ENCODE measurements at regions not wholly inside any gene's neighbourhood (a gene's known extent, or its start where the extent isn't known, plus 50 kb on each side); places are given as distances from the start of the nearest gene placed in this dataset.

GRCh38 chr6:12567682-12568081 is 148.9 kb upstream of the PHACTR1 start:
- intact Hi-C loops (cut with DNase I, micrococcal nuclease) = no loop called here
- ATAC-seq (no peak), DNase-seq (no peak)
- Mint-ChIP-seq H3K36me3 (ENCODE audit: low read depth) (no peaks in the 10 kb centered on the region), H3K9me3 (ENCODE audit: low read depth) (peaks cover 3% of the 10 kb centered on the region), H3K27ac (no peak overlapping the region), H3K4me1 (no peaks in the 10 kb centered on the region), H3K27me3 (peaks cover 3% of the 10 kb centered on the region), H3K4me3 (no peak overlapping the region)
- ChIA-PET POLR2A (no interaction called here), CTCF (interaction anchor here (0.7 to 0.8 kb wide), 2 partner anchors 144 to 229 kb away, joined by 3 read pairs; no protein-coding TSS in a partner anchor)

GRCh38 chr6:12569646-12570045 is 146.9 kb upstream of the PHACTR1 start:
- H3K27me3 Mint-ChIP-seq = peaks cover 3% of the 10 kb centered on the region
- no peak overlapping the region for H3K27ac Mint-ChIP-seq
- ChIA-PET POLR2A (no interaction called here), CTCF (interaction anchor here (0.6 kb wide), 1 partner anchor 25 kb away, joined by 4 read pairs; no protein-coding TSS in a partner anchor)
- intact Hi-C loops (cut with DNase I, micrococcal nuclease) = no loop called here
- H3K9me3 Mint-ChIP-seq (ENCODE audit: low read depth) = peaks cover 3% of the 10 kb centered on the region
- H3K36me3 Mint-ChIP-seq (ENCODE audit: low read depth) = no peaks in the 10 kb centered on the region
- no peaks in the 10 kb centered on the region for H3K4me1 Mint-ChIP-seq
- ATAC-seq (no peak), DNase-seq (no peak)
- no peak overlapping the region for H3K4me3 Mint-ChIP-seq

- no peak for DNase-seq
- Mint-ChIP-seq H3K36me3 (ENCODE audit: low read depth) (no peaks in the 10 kb centered on the region), H3K27me3 (peaks cover 7% of the 10 kb centered on the region), H3K4me1 (no peaks in the 10 kb centered on the region), H3K4me3 (no peak overlapping the region), H3K9me3 (ENCODE audit: low read depth) (peaks cover 2% of the 10 kb centered on the region), H3K27ac (no peak overlapping the region)
- no peak for ATAC-seq
- intact Hi-C loops (cut with DNase I, micrococcal nuclease) = no loop called here
- CTCF ChIA-PET = no interaction called here
- POLR2A ChIA-PET = no interaction called here
Observed at GRCh38 chr6:12570461-12571030, 146.0 kb upstream of the PHACTR1 start.

GRCh38 chr6:12572896-12573827 is 143.4 kb upstream of the PHACTR1 start:
- ATAC-seq (no peak), DNase-seq (no peak)
- Mint-ChIP-seq H3K4me3 (no peak overlapping the region), H3K4me1 (no peaks in the 10 kb centered on the region), H3K27ac (no peak overlapping the region), H3K27me3 (peaks cover 7% of the 10 kb centered on the region), H3K9me3 (ENCODE audit: low read depth) (no peaks in the 10 kb centered on the region), H3K36me3 (ENCODE audit: low read depth) (no peaks in the 10 kb centered on the region)
- CTCF ChIA-PET = no interaction called here
- intact Hi-C loops (cut with DNase I, micrococcal nuclease) = no loop called here
- POLR2A ChIA-PET = no interaction called here

- no peak overlapping the region for H3K4me3 Mint-ChIP-seq
- H3K9me3 Mint-ChIP-seq (ENCODE audit: low read depth) = no peaks in the 10 kb centered on the region
- no peak overlapping the region for H3K27ac Mint-ChIP-seq
- no peaks in the 10 kb centered on the region for H3K36me3 Mint-ChIP-seq (ENCODE audit: low read depth)
- H3K27me3 Mint-ChIP-seq = peaks cover 7% of the 10 kb centered on the region
- H3K4me1 Mint-ChIP-seq = no peaks in the 10 kb centered on the region
- intact Hi-C loops (cut with DNase I, micrococcal nuclease) = no loop called here
- ChIA-PET POLR2A (no interaction called here), CTCF (no interaction called here)
- ATAC-seq (no peak), DNase-seq (no peak)
Observed at GRCh38 chr6:12575961-12576360, 140.6 kb upstream of the PHACTR1 start.

- Mint-ChIP-seq H3K36me3 (ENCODE audit: low read depth) (no peaks in the 10 kb centered on the region), H3K4me1 (no peaks in the 10 kb centered on the region), H3K27ac (no peak overlapping the region), H3K9me3 (ENCODE audit: low read depth) (no peaks in the 10 kb centered on the region), H3K4me3 (no peak overlapping the region), H3K27me3 (peaks cover 7% of the 10 kb centered on the region)
- ChIA-PET POLR2A (no interaction called here), CTCF (no interaction called here)
- ATAC-seq (no peak), DNase-seq (no peak)
- intact Hi-C loops (cut with DNase I, micrococcal nuclease) = no loop called here
Observed at GRCh38 chr6:12576389-12576788, 140.2 kb upstream of the PHACTR1 start.

- no peaks in the 10 kb centered on the region for H3K9me3 Mint-ChIP-seq (ENCODE audit: low read depth)
- H3K36me3 Mint-ChIP-seq (ENCODE audit: low read depth) = no peaks in the 10 kb centered on the region
- H3K27me3 Mint-ChIP-seq = peaks cover 7% of the 10 kb centered on the region
- CTCF ChIA-PET = no interaction called here
- ATAC-seq = no peak
- POLR2A ChIA-PET = no interaction called here
- H3K4me3 Mint-ChIP-seq = no peak overlapping the region
- intact Hi-C loops (cut with DNase I, micrococcal nuclease) = no loop called here
- H3K27ac Mint-ChIP-seq = no peak overlapping the region
- no peaks in the 10 kb centered on the region for H3K4me1 Mint-ChIP-seq
- DNase-seq = no peak
Observed at GRCh38 chr6:12577124-12577850, 139.3 kb upstream of the PHACTR1 start.

- DNase-seq (no peak), ATAC-seq (no peak)
- no peak overlapping the region for H3K27ac Mint-ChIP-seq
- H3K36me3 Mint-ChIP-seq (ENCODE audit: low read depth) = no peaks in the 10 kb centered on the region
- no peaks in the 10 kb centered on the region for H3K4me1 Mint-ChIP-seq
- no peak overlapping the region for H3K4me3 Mint-ChIP-seq
- CTCF ChIA-PET = no interaction called here
- H3K27me3 Mint-ChIP-seq = peaks cover 7% of the 10 kb centered on the region
- no peaks in the 10 kb centered on the region for H3K9me3 Mint-ChIP-seq (ENCODE audit: low read depth)
- intact Hi-C loops (cut with DNase I, micrococcal nuclease) = no loop called here
- POLR2A ChIA-PET = no interaction called here
Observed at GRCh38 chr6:12578097-12578496, 138.5 kb upstream of the PHACTR1 start.

GRCh38 chr6:12578751-12579150 is 137.8 kb upstream of the PHACTR1 start:
- H3K9me3 Mint-ChIP-seq (ENCODE audit: low read depth) = no peaks in the 10 kb centered on the region
- H3K4me1 Mint-ChIP-seq = no peaks in the 10 kb centered on the region
- no peak for ATAC-seq
- no peak overlapping the region for H3K4me3 Mint-ChIP-seq
- peaks cover 7% of the 10 kb centered on the region for H3K27me3 Mint-ChIP-seq
- H3K36me3 Mint-ChIP-seq (ENCODE audit: low read depth) = no peaks in the 10 kb centered on the region
- ChIA-PET CTCF (no interaction called here), POLR2A (no interaction called here)
- H3K27ac Mint-ChIP-seq = no peak overlapping the region
- intact Hi-C loops (cut with DNase I, micrococcal nuclease) = no loop called here
- no peak for DNase-seq

- Mint-ChIP-seq H3K4me3 (no peak overlapping the region), H3K27me3 (peaks cover 3% of the 10 kb centered on the region), H3K36me3 (ENCODE audit: low read depth) (no peaks in the 10 kb centered on the region), H3K27ac (no peak overlapping the region), H3K9me3 (ENCODE audit: low read depth) (no peaks in the 10 kb centered on the region), H3K4me1 (no peaks in the 10 kb centered on the region)
- intact Hi-C loops (cut with DNase I, micrococcal nuclease) = no loop called here
- DNase-seq (no peak), ATAC-seq (no peak)
- POLR2A ChIA-PET = interaction anchor here (0.6 kb wide), 1 partner anchor 31 kb away, joined by 3 read pairs; no protein-coding TSS in a partner anchor
- CTCF ChIA-PET = interaction anchor here (0.8 to 1.0 kb wide), 2 partner anchors 24 to 26 kb away, joined by 3 read pairs; no protein-coding TSS in a partner anchor
Observed at GRCh38 chr6:12580290-12580689, 136.3 kb upstream of the PHACTR1 start.

GRCh38 chr6:12582421-12583110 is 134.0 kb upstream of the PHACTR1 start:
- no peaks in the 10 kb centered on the region for H3K27me3 Mint-ChIP-seq
- no peak overlapping the region for H3K4me3 Mint-ChIP-seq
- H3K4me1 Mint-ChIP-seq = no peaks in the 10 kb centered on the region
- CTCF ChIA-PET = no interaction called here
- DNase-seq = no peak
- POLR2A ChIA-PET = no interaction called here
- no peaks in the 10 kb centered on the region for H3K36me3 Mint-ChIP-seq (ENCODE audit: low read depth)
- H3K9me3 Mint-ChIP-seq (ENCODE audit: low read depth) = no peaks in the 10 kb centered on the region
- intact Hi-C loops (cut with DNase I, micrococcal nuclease) = no loop called here
- ATAC-seq = no peak
- H3K27ac Mint-ChIP-seq = no peak overlapping the region
